GM18505 (cell line): ENCODE measurements at regions not wholly inside any gene's neighbourhood (a gene's known extent, or its start where the extent isn't known, plus 50 kb on each side); places are given as distances from the start of the nearest gene placed in this dataset.
A peak's percentile ranks its signal among the peaks of the same experiment; 100 is the strongest.

Source experiments
- ATAC-seq: cut with Tn5 transposase; IDR thresholded peaks from one replicate; pipeline ENCODE4 v1.9.1; 2021; ENCODE audit not compliant: unreplicated experiment
- POLR2A ChIP-seq: IDR thresholded peaks from 4 replicates; pipeline ENCODE4 v1.6.1; 2011; ENCODE audit warnings: borderline replicate concordance; ENCODE audit not compliant: insufficient read depth, insufficient read length; ENCODE audit errors: extremely low read depth

GRCh38 chr6:121020656-121021055 is 313.6 kb downstream of the TBC1D32 start:
- no peak for ATAC-seq
- TF ChIP-seq POLR2A, result no peak

GRCh38 chr6:121008553-121008952 is 325.7 kb downstream of the TBC1D32 start:
- no peak for ATAC-seq
- TF ChIP-seq POLR2A, result no peak

- ATAC-seq, result no peak
- no peak for TF ChIP-seq POLR2A
Observed at GRCh38 chr6:121006024-121006423, 328.3 kb downstream of the TBC1D32 start.

GRCh38 chr6:121000381-121000780 is 333.9 kb downstream of the TBC1D32 start:
- ATAC-seq, result no peak
- no peak for TF ChIP-seq POLR2A

GRCh38 chr6:120996340-120996739 is 337.9 kb downstream of the TBC1D32 start:
- no peak for ATAC-seq
- TF ChIP-seq POLR2A, result no peak

GRCh38 chr6:120994573-120994967 is 339.7 kb downstream of the TBC1D32 start:
- no peak for TF ChIP-seq POLR2A
- no peak for ATAC-seq

- ATAC-seq, result no peak
Observed at GRCh38 chr6:120993929-120994572, 340.2 kb downstream of the TBC1D32 start.

GRCh38 chr6:120992257-120992656 is 342.0 kb downstream of the TBC1D32 start:
- no peak for TF ChIP-seq POLR2A
- no peak for ATAC-seq

More at GRCh38 chr6:120993929-120994572, 340.2 kb downstream of the TBC1D32 start:
- TF ChIP-seq POLR2A, result no peak

- ATAC-seq, result no peak
- TF ChIP-seq POLR2A, result no peak
Observed at GRCh38 chr6:120990866-120991265, 343.4 kb downstream of the TBC1D32 start.

GRCh38 chr6:120981835-120982234 is 352.4 kb downstream of the TBC1D32 start:
- no peak for TF ChIP-seq POLR2A
- ATAC-seq, result no peak

GRCh38 chr6:120966321-120966720 is 368.0 kb downstream of the TBC1D32 start:
- TF ChIP-seq POLR2A, result no peak
- peak; percentile 55 for ATAC-seq

- peak; percentile 65 for ATAC-seq
Observed at GRCh38 chr6:120965814-120966213, 368.5 kb downstream of the TBC1D32 start.

GRCh38 chr6:120960761-120961160 is 373.5 kb downstream of the TBC1D32 start:
- peak; percentile 60 for ATAC-seq
- TF ChIP-seq POLR2A, result no peak

More at GRCh38 chr6:120965814-120966213, 368.5 kb downstream of the TBC1D32 start:
- no peak for TF ChIP-seq POLR2A

- ATAC-seq, result no peak
- no peak for TF ChIP-seq POLR2A
Observed at GRCh38 chr6:120954111-120954510, 380.2 kb downstream of the TBC1D32 start.

GRCh38 chr6:120951258-120951657 is 383.0 kb downstream of the TBC1D32 start:
- no peak for TF ChIP-seq POLR2A
- no peak for ATAC-seq
